ENCODE measurements at regions not wholly inside any gene's neighbourhood (a gene's known extent, or its start where the extent isn't known, plus 50 kb on each side); places are given as distances from the start of the nearest gene placed in this dataset.

- TF ChIP-seq, protein P1, sequence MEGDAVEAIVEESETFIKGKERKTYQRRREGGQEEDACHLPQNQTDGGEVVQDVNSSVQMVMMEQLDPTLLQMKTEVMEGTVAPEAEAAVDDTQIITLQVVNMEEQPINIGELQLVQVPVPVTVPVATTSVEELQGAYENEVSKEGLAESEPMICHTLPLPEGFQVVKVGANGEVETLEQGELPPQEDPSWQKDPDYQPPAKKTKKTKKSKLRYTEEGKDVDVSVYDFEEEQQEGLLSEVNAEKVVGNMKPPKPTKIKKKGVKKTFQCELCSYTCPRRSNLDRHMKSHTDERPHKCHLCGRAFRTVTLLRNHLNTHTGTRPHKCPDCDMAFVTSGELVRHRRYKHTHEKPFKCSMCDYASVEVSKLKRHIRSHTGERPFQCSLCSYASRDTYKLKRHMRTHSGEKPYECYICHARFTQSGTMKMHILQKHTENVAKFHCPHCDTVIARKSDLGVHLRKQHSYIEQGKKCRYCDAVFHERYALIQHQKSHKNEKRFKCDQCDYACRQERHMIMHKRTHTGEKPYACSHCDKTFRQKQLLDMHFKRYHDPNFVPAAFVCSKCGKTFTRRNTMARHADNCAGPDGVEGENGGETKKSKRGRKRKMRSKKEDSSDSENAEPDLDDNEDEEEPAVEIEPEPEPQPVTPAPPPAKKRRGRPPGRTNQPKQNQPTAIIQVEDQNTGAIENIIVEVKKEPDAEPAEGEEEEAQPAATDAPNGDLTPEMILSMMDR (IDR thresholded peaks at IDR 0.05), result no peak
- no peak for TF ChIP-seq CREB1 (CRISPR knock-in tag; IDR thresholded peaks at IDR 0.05)
- TF ChIP-seq, protein P2, sequence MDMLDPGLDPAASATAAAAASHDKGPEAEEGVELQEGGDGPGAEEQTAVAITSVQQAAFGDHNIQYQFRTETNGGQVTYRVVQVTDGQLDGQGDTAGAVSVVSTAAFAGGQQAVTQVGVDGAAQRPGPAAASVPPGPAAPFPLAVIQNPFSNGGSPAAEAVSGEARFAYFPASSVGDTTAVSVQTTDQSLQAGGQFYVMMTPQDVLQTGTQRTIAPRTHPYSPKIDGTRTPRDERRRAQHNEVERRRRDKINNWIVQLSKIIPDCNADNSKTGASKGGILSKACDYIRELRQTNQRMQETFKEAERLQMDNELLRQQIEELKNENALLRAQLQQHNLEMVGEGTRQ (CRISPR knock-in tag; IDR thresholded peaks at IDR 0.05), result no peak
- no peak for TF ChIP-seq IRF2 (CRISPR knock-in tag; IDR thresholded peaks at IDR 0.05; ENCODE audit: borderline replicate concordance, low read depth)
- no peak for TF ChIP-seq SP1 (CRISPR knock-in tag; conservative IDR thresholded peaks at IDR 0.05)
- TF ChIP-seq, protein P3, sequence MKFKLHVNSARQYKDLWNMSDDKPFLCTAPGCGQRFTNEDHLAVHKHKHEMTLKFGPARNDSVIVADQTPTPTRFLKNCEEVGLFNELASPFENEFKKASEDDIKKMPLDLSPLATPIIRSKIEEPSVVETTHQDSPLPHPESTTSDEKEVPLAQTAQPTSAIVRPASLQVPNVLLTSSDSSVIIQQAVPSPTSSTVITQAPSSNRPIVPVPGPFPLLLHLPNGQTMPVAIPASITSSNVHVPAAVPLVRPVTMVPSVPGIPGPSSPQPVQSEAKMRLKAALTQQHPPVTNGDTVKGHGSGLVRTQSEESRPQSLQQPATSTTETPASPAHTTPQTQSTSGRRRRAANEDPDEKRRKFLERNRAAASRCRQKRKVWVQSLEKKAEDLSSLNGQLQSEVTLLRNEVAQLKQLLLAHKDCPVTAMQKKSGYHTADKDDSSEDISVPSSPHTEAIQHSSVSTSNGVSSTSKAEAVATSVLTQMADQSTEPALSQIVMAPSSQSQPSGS (CRISPR knock-in tag; IDR thresholded peaks at IDR 0.05; ENCODE audit: borderline replicate concordance, low read depth), result no peak
- TF ChIP-seq, protein P4, sequence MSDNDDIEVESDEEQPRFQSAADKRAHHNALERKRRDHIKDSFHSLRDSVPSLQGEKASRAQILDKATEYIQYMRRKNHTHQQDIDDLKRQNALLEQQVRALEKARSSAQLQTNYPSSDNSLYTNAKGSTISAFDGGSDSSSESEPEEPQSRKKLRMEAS (CRISPR knock-in tag; IDR thresholded peaks at IDR 0.05), result no peak
- no peak for TF ChIP-seq TEAD4 (CRISPR knock-in tag; IDR thresholded peaks at IDR 0.05)
- TF ChIP-seq E2F1 (CRISPR knock-in tag; IDR thresholded peaks at IDR 0.05), result no peak
- TF ChIP-seq RELA (CRISPR knock-in tag; IDR thresholded peaks at IDR 0.05; ENCODE audit: borderline replicate concordance), result no peak
Measured at GRCh38 chr18:51503351-51503750, 305.9 kb upstream of the MEX3C start.
